A673 (cell line): ENCODE measurements at regions not wholly inside any gene's neighbourhood (a gene's known extent, or its start where the extent isn't known, plus 50 kb on each side); places are given as distances from the start of the nearest gene placed in this dataset.
"Not testable (repeated sequence)": the region's sequence is repeated elsewhere in the genome, so short reads cannot be mapped to it uniquely, and the experiment has no call there.

Source experiments
- EZH2 ChIP-seq: fragments of 200-600 bp; sonication (generic); IDR thresholded peaks from 2 replicates; pipeline ENCODE4 v1.6.1; 2017; ENCODE audit warnings: borderline replicate concordance, low read depth, mild to moderate bottlenecking, mixed read lengths, antibody characterized with exemption, low read length; ENCODE audit not compliant: poor library complexity, severe bottlenecking
- TF ChIP-seq, protein P1 (sequence below): fragments of 300-800, 200-600 bp; sonication (generic); conservative IDR thresholded peaks from 2 replicates; pipeline ENCODE4 v1.5.1; 2017; ENCODE audit warnings: low read depth, mild to moderate bottlenecking, antibody characterized with exemption, low read length, moderate library complexity, mixed read lengths

DNA sequence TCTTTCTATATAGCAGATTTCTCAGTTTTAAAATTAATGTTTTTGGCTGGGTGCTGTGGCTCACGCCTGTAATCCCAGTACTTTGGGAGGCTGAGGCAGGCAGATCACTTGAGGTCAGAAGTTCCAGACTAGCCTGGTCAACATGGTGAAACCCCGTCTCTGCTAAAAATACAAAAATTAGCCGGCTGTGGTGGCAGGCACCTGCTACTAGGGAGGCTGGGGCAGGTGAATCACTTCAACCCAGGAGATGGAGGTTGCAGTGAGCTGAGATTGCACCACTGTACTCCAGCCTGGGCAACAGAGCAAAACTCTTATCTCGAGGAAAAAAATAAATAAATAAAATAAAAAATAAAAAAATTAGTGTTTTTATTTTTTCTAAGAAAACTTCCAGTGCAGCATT lies 127.5 kb upstream of the CACNA2D1 start:
- TF ChIP-seq, protein P1, sequence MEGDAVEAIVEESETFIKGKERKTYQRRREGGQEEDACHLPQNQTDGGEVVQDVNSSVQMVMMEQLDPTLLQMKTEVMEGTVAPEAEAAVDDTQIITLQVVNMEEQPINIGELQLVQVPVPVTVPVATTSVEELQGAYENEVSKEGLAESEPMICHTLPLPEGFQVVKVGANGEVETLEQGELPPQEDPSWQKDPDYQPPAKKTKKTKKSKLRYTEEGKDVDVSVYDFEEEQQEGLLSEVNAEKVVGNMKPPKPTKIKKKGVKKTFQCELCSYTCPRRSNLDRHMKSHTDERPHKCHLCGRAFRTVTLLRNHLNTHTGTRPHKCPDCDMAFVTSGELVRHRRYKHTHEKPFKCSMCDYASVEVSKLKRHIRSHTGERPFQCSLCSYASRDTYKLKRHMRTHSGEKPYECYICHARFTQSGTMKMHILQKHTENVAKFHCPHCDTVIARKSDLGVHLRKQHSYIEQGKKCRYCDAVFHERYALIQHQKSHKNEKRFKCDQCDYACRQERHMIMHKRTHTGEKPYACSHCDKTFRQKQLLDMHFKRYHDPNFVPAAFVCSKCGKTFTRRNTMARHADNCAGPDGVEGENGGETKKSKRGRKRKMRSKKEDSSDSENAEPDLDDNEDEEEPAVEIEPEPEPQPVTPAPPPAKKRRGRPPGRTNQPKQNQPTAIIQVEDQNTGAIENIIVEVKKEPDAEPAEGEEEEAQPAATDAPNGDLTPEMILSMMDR: not testable (repeated sequence)
- TF ChIP-seq EZH2: not testable (repeated sequence)
